ENCODE measurements at regions not wholly inside any gene's neighbourhood (a gene's known extent, or its start where the extent isn't known, plus 50 kb on each side); places are given as distances from the start of the nearest gene placed in this dataset.

DNA sequence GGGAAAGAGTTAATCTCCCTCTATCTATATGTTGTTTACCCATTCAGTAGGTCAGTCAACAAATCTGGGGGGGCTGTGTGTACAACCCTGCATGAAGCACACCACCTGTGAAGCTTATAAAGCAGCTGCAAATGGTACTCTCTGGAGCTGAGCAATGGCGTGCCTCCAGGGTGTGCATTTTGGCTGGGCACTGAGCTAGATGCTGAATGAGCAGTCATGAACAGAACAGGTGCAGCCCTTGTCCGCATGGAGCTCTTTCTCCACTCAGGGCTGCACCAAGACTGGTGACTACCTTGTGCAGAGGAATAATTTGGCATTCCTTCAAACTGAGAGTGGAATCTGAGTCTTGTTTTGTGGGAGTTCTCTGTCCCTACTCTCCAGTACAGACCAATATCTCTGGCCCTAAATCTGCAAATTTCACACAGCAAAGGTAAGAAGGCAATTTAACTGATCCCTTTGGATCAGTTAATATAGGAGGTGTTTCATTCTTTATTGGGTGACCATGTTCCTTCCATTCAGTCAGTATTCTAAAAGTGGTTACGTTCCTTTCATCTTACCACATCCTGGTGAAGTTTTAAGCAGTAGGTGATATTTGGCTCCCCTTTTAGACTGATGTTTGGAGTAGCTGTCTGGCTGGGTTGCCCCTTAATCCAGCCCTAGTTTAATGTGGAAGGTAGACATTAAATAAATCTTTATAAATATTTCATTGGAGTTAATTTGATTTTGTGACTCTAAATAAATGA lies 76.0 kb downstream of the GPR88 start:
- Histone ChIP-seq H3F3A (ENCODE audit: insufficient read depth, low read length) (no peaks in the 10 kb centered on the region), H3K36me3 (replicated peaks; ENCODE audit: insufficient read depth, low read length) (no peaks in the 10 kb centered on the region), H4K20me1 (ENCODE audit: insufficient read depth, low read length) (no peaks in the 10 kb centered on the region), H3K4me2 (ENCODE audit: low read depth, low read length) (no peak overlapping the region), H3K9ac (ENCODE audit: low read length) (no peak overlapping the region), H3K79me2 (ENCODE audit: low read length) (no peaks in the 10 kb centered on the region), H3K9me2 (replicated peaks; ENCODE audit: insufficient read depth, low read length) (no peaks in the 10 kb centered on the region), H2AFZ (ENCODE audit: low read length) (no peak overlapping the region), H3K4me1 (ENCODE audit: low read length) (no peaks in the 10 kb centered on the region), H3K9me3 (replicated peaks; ENCODE audit: insufficient read depth, low read length) (no peaks in the 10 kb centered on the region), H3K4me3 (ENCODE audit: low read length) (no peak overlapping the region), H3K27ac (ENCODE audit: low read length) (no peak overlapping the region), H3K27me3 (replicated peaks; ENCODE audit: insufficient read depth, low read length) (no peaks in the 10 kb centered on the region)
- DNase-seq, result no peak
- no peak for TF ChIP-seq EZH2phosphoT487 (IDR thresholded peaks at IDR 0.05; ENCODE audit: low read length)

- no peaks in the 10 kb centered on the region for H3K27me3 ChIP-seq (replicated peaks; ENCODE audit: insufficient read depth, low read length)
- H3K9ac ChIP-seq (ENCODE audit: low read length), result no peak overlapping the region
- TF ChIP-seq EZH2 (optimal IDR thresholded peaks at IDR 0.05; ENCODE audit: low read depth, low read length) (no peak), EZH2phosphoT487 (IDR thresholded peaks at IDR 0.05; ENCODE audit: low read length) (no peak)
- TF ChIP-seq, protein P1, sequence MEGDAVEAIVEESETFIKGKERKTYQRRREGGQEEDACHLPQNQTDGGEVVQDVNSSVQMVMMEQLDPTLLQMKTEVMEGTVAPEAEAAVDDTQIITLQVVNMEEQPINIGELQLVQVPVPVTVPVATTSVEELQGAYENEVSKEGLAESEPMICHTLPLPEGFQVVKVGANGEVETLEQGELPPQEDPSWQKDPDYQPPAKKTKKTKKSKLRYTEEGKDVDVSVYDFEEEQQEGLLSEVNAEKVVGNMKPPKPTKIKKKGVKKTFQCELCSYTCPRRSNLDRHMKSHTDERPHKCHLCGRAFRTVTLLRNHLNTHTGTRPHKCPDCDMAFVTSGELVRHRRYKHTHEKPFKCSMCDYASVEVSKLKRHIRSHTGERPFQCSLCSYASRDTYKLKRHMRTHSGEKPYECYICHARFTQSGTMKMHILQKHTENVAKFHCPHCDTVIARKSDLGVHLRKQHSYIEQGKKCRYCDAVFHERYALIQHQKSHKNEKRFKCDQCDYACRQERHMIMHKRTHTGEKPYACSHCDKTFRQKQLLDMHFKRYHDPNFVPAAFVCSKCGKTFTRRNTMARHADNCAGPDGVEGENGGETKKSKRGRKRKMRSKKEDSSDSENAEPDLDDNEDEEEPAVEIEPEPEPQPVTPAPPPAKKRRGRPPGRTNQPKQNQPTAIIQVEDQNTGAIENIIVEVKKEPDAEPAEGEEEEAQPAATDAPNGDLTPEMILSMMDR (IDR thresholded peaks at IDR 0.05; ENCODE audit: low read length), result no peak
- no peaks in the 10 kb centered on the region for H3K36me3 ChIP-seq (replicated peaks; ENCODE audit: insufficient read depth, low read length)
- H3K9me3 ChIP-seq (replicated peaks; ENCODE audit: insufficient read depth, low read length), result no peaks in the 10 kb centered on the region
- no peaks in the 10 kb centered on the region for H3K79me2 ChIP-seq (ENCODE audit: low read length)
- H3K9me2 ChIP-seq (replicated peaks; ENCODE audit: insufficient read depth, low read length), result no peaks in the 10 kb centered on the region
- no peaks in the 10 kb centered on the region for H3K4me1 ChIP-seq (ENCODE audit: low read length)
- no peak overlapping the region for H3K4me3 ChIP-seq (ENCODE audit: low read length)
- H2AFZ ChIP-seq (ENCODE audit: low read length), result no peak overlapping the region
- no peaks in the 10 kb centered on the region for H3F3A ChIP-seq (ENCODE audit: insufficient read depth, low read length)
- no peak overlapping the region for H3K4me2 ChIP-seq (ENCODE audit: low read depth, low read length)
- H4K20me1 ChIP-seq (ENCODE audit: insufficient read depth, low read length), result no peaks in the 10 kb centered on the region
- no peak overlapping the region for H3K27ac ChIP-seq (ENCODE audit: low read length)
- no peak for DNase-seq
These were observed 76.6 kb downstream of the GPR88 start for GRCh38 chr1:100614570-100614969.

GRCh38 chr1:100615686-100616085 lies 77.7 kb downstream of the GPR88 start:
- H3K27me3 ChIP-seq (replicated peaks; ENCODE audit: insufficient read depth, low read length), result no peaks in the 10 kb centered on the region
- H3K9me3 ChIP-seq (replicated peaks; ENCODE audit: insufficient read depth, low read length), result no peaks in the 10 kb centered on the region
- DNase-seq, result no peak
- no peak overlapping the region for H3K9ac ChIP-seq (ENCODE audit: low read length)
- H3K9me2 ChIP-seq (replicated peaks; ENCODE audit: insufficient read depth, low read length), result no peaks in the 10 kb centered on the region
- H3F3A ChIP-seq (ENCODE audit: insufficient read depth, low read length), result no peaks in the 10 kb centered on the region
- H3K4me1 ChIP-seq (ENCODE audit: low read length), result no peaks in the 10 kb centered on the region
- no peaks in the 10 kb centered on the region for H3K36me3 ChIP-seq (replicated peaks; ENCODE audit: insufficient read depth, low read length)
- H3K79me2 ChIP-seq (ENCODE audit: low read length), result no peaks in the 10 kb centered on the region
- H3K4me2 ChIP-seq (ENCODE audit: low read depth, low read length), result no peak overlapping the region
- H2AFZ ChIP-seq (ENCODE audit: low read length), result no peak overlapping the region
- no peak overlapping the region for H3K4me3 ChIP-seq (ENCODE audit: low read length)
- TF ChIP-seq, protein P1 (IDR thresholded peaks at IDR 0.05; ENCODE audit: low read length), result no peak
- TF ChIP-seq EZH2 (optimal IDR thresholded peaks at IDR 0.05; ENCODE audit: low read depth, low read length), result no peak
- no peak for TF ChIP-seq EZH2phosphoT487 (IDR thresholded peaks at IDR 0.05; ENCODE audit: low read length)
- H4K20me1 ChIP-seq (ENCODE audit: insufficient read depth, low read length), result no peaks in the 10 kb centered on the region
- no peak overlapping the region for H3K27ac ChIP-seq (ENCODE audit: low read length)

- Histone ChIP-seq H2AFZ (ENCODE audit: low read length) (no peak overlapping the region), H3K79me2 (ENCODE audit: low read length) (no peaks in the 10 kb centered on the region), H4K20me1 (ENCODE audit: insufficient read depth, low read length) (no peaks in the 10 kb centered on the region), H3K9me3 (replicated peaks; ENCODE audit: insufficient read depth, low read length) (no peaks in the 10 kb centered on the region), H3K4me3 (ENCODE audit: low read length) (no peak overlapping the region), H3K27ac (ENCODE audit: low read length) (no peak overlapping the region), H3K4me1 (ENCODE audit: low read length) (no peaks in the 10 kb centered on the region), H3F3A (ENCODE audit: insufficient read depth, low read length) (no peaks in the 10 kb centered on the region), H3K27me3 (replicated peaks; ENCODE audit: insufficient read depth, low read length) (no peaks in the 10 kb centered on the region), H3K36me3 (replicated peaks; ENCODE audit: insufficient read depth, low read length) (no peaks in the 10 kb centered on the region), H3K4me2 (ENCODE audit: low read depth, low read length) (no peak overlapping the region), H3K9me2 (replicated peaks; ENCODE audit: insufficient read depth, low read length) (no peaks in the 10 kb centered on the region), H3K9ac (ENCODE audit: low read length) (no peak overlapping the region)
- TF ChIP-seq, protein P1 (IDR thresholded peaks at IDR 0.05; ENCODE audit: low read length), result no peak
- no peak for TF ChIP-seq EZH2 (optimal IDR thresholded peaks at IDR 0.05; ENCODE audit: low read depth, low read length)
- no peak for TF ChIP-seq EZH2phosphoT487 (IDR thresholded peaks at IDR 0.05; ENCODE audit: low read length)
- no peak for DNase-seq
These were observed 78.2 kb downstream of the GPR88 start for GRCh38 chr1:100616121-100616621.

All from MM.1S (cell line).